ENCODE measurements at regions not wholly inside any gene's neighbourhood (a gene's known extent, or its start where the extent isn't known, plus 50 kb on each side); places are given as distances from the start of the nearest gene placed in this dataset.

- POLR2A ChIA-PET (ENCODE audit: unreplicated experiment), result no interaction called here
- Histone ChIP-seq H3K4me3 (ENCODE audit: insufficient read depth, low read depth, low read length) (no peak overlapping the region), H3K9ac (ENCODE audit: low read depth, low read length) (no peak overlapping the region), H3K36me3 (ENCODE audit: control insufficient read depth, insufficient read depth, low read length) (no peaks in the 10 kb centered on the region), H2BK5ac (ENCODE audit: low read depth, low read length, poor library complexity, severe bottlenecking) (no peak overlapping the region), H2BK20ac (ENCODE audit: low read depth, low read length) (no peak overlapping the region), H3K56ac (ENCODE audit: extremely low read depth, insufficient read depth, low read length) (no peak overlapping the region), H2AK5ac (ENCODE audit: low read depth, low read length) (no peak overlapping the region), H3K9me3 (ENCODE audit: control insufficient read depth, insufficient read depth, low read length) (peaks cover 4% of the 10 kb centered on the region), H3K4me1 (ENCODE audit: control insufficient read depth, insufficient read depth, low read length) (no peaks in the 10 kb centered on the region), H3K4me2 (ENCODE audit: low read depth, low read length) (no peak overlapping the region), H3K23ac (ENCODE audit: low read depth, low read length) (no peak overlapping the region), H3K14ac (replicated peaks; ENCODE audit: low read depth, low read length) (no peak overlapping the region), H2BK15ac (ENCODE audit: low read depth, low read length) (no peak overlapping the region), H3K18ac (ENCODE audit: low read depth, low read length) (no peak overlapping the region), H4K91ac (ENCODE audit: insufficient read depth, low read depth, low read length) (no peak overlapping the region), H3K4ac (ENCODE audit: low read depth, low read length) (no peak overlapping the region), H4K5ac (ENCODE audit: low read depth, low read length) (no peak overlapping the region), H3K9me1 (ENCODE audit: insufficient read depth, low read length) (no peaks in the 10 kb centered on the region), H3K27ac (ENCODE audit: insufficient read depth, low read length) (no peak overlapping the region), H2BK120ac (ENCODE audit: low read depth, low read length) (no peak overlapping the region), H2AK9ac (replicated peaks; ENCODE audit: low read depth, low read length, poor library complexity) (no peak overlapping the region), H2AFZ (replicated peaks; ENCODE audit: low read length, poor library complexity) (no peak overlapping the region), H4K8ac (ENCODE audit: low read depth in 2 of 2, low read length in 2 of 2) (no peak overlapping the region), H3K27me3 (ENCODE audit: control insufficient read depth, insufficient read depth, low read length) (no peaks in the 10 kb centered on the region), H4K20me1 (ENCODE audit: insufficient read depth, low read length) (no peaks in the 10 kb centered on the region), H3K79me1 (ENCODE audit: low read depth in 1 of 2, low read length in 2 of 2) (no peaks in the 10 kb centered on the region)
- no CpG with 5 or more reads among the region's 3 CpGs for WGBS, 2 experiments (ENCODE audit: extremely low coverage in 2 of 2, insufficient read length in 1 of 2)
- no TSS peak for BruUV-seq (replicated peaks)
- intact Hi-C loops (cut with micrococcal nuclease), result no loop called here
- in situ Hi-C loops (cut with MboI; ENCODE audit: low sequenced_read_pairs), result no loop called here
- TF ChIP-seq POLR2A (IDR thresholded peaks at IDR 0.05; ENCODE audit: low read depth, low read length), result no peak
- TF ChIP-seq RAD21 (IDR thresholded peaks at IDR 0.05; ENCODE audit: low read length), result no peak
- no peak for TF ChIP-seq RCOR1 (IDR thresholded peaks at IDR 0.05; ENCODE audit: insufficient replicate concordance, low read length)
- no peak for TF ChIP-seq MAFK (IDR thresholded peaks at IDR 0.05; ENCODE audit: low read depth, low read length)
- TF ChIP-seq SMC3 (IDR thresholded peaks at IDR 0.05; ENCODE audit: low read depth, low read length), result no peak
- TF ChIP-seq, protein P1, sequence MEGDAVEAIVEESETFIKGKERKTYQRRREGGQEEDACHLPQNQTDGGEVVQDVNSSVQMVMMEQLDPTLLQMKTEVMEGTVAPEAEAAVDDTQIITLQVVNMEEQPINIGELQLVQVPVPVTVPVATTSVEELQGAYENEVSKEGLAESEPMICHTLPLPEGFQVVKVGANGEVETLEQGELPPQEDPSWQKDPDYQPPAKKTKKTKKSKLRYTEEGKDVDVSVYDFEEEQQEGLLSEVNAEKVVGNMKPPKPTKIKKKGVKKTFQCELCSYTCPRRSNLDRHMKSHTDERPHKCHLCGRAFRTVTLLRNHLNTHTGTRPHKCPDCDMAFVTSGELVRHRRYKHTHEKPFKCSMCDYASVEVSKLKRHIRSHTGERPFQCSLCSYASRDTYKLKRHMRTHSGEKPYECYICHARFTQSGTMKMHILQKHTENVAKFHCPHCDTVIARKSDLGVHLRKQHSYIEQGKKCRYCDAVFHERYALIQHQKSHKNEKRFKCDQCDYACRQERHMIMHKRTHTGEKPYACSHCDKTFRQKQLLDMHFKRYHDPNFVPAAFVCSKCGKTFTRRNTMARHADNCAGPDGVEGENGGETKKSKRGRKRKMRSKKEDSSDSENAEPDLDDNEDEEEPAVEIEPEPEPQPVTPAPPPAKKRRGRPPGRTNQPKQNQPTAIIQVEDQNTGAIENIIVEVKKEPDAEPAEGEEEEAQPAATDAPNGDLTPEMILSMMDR (conservative IDR thresholded peaks at IDR 0.05; ENCODE audit: low read depth, low read length), result no peak
- TF ChIP-seq CHD1 (IDR thresholded peaks at IDR 0.05; ENCODE audit: low read depth, low read length), result no peak
- TF ChIP-seq BHLHE40 (IDR thresholded peaks at IDR 0.05; ENCODE audit: low read depth, low read length), result no peak
- no peak for TF ChIP-seq CEBPB (IDR thresholded peaks at IDR 0.05; ENCODE audit: low read depth, low read length)
- TF ChIP-seq NFE2L2 (IDR thresholded peaks at IDR 0.05; ENCODE audit: low read depth, low read length), result no peak
- TF ChIP-seq FOS (IDR thresholded peaks at IDR 0.05; ENCODE audit: low read depth, low read length), result no peak
- TF ChIP-seq, protein P2, sequence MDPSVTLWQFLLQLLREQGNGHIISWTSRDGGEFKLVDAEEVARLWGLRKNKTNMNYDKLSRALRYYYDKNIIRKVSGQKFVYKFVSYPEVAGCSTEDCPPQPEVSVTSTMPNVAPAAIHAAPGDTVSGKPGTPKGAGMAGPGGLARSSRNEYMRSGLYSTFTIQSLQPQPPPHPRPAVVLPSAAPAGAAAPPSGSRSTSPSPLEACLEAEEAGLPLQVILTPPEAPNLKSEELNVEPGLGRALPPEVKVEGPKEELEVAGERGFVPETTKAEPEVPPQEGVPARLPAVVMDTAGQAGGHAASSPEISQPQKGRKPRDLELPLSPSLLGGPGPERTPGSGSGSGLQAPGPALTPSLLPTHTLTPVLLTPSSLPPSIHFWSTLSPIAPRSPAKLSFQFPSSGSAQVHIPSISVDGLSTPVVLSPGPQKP (IDR thresholded peaks at IDR 0.05; ENCODE audit: borderline replicate concordance, low read depth, low read length), result no peak
- no peak for TF ChIP-seq RFX5 (IDR thresholded peaks at IDR 0.05; ENCODE audit: low read depth, low read length)
- no peak for TF ChIP-seq MAZ (IDR thresholded peaks at IDR 0.05; ENCODE audit: borderline replicate concordance, low read depth, low read length)
- TF ChIP-seq MXI1 (IDR thresholded peaks at IDR 0.05; ENCODE audit: borderline replicate concordance, low read depth, low read length), result no peak
- TF ChIP-seq USF2 (IDR thresholded peaks at IDR 0.05; ENCODE audit: low read depth, low read length), result no peak
- dilution Hi-C loops (cut with HindIII; ENCODE audit: low sequenced_read_pairs, unreplicated experiment), result no loop called here
- no peak for ATAC-seq (ENCODE audit: low read depth)
- CTCF ChIA-PET, result no interaction called here
- DNase-seq, result no peak
Measured at GRCh38 chr3:20873235-20873634, 687.2 kb upstream of the SGO1 start.
